ENCODE measurements at regions not wholly inside any gene's neighbourhood (a gene's known extent, or its start where the extent isn't known, plus 50 kb on each side); places are given as distances from the start of the nearest gene placed in this dataset.

- no peak for DNase-seq (ENCODE audit: low read depth)
- no peak overlapping the region for H3K4me3 ChIP-seq (ENCODE audit: low read depth, low read length)
- TF ChIP-seq CTCF (IDR thresholded peaks at IDR 0.05; ENCODE audit: control insufficient read depth, extremely low read depth, insufficient read depth), result no peak
Observed at GRCh38 chr5:5050801-5051200, 89.3 kb upstream of the ADAMTS16 start.

GRCh38 chr5:5055712-5056111 is 84.4 kb upstream of the ADAMTS16 start:
- DNase-seq (ENCODE audit: low read depth), result no peak
- no peak overlapping the region for H3K4me3 ChIP-seq (ENCODE audit: low read depth, low read length)
- TF ChIP-seq CTCF (IDR thresholded peaks at IDR 0.05; ENCODE audit: control insufficient read depth, extremely low read depth, insufficient read depth), result no peak

- no peak for DNase-seq (ENCODE audit: low read depth)
- no peak overlapping the region for H3K4me3 ChIP-seq (ENCODE audit: low read depth, low read length)
- no peak for TF ChIP-seq CTCF (IDR thresholded peaks at IDR 0.05; ENCODE audit: control insufficient read depth, extremely low read depth, insufficient read depth)
Observed at GRCh38 chr5:5061836-5062235, 78.3 kb upstream of the ADAMTS16 start.

- no peak for TF ChIP-seq CTCF (IDR thresholded peaks at IDR 0.05; ENCODE audit: control insufficient read depth, extremely low read depth, insufficient read depth)
- DNase-seq (ENCODE audit: low read depth), result no peak
- H3K4me3 ChIP-seq (ENCODE audit: low read depth, low read length), result no peak overlapping the region
Observed at GRCh38 chr5:5062525-5063302, 77.4 kb upstream of the ADAMTS16 start.

- no peak for TF ChIP-seq CTCF (IDR thresholded peaks at IDR 0.05; ENCODE audit: control insufficient read depth, extremely low read depth, insufficient read depth)
- no peak for DNase-seq (ENCODE audit: low read depth)
- no peak overlapping the region for H3K4me3 ChIP-seq (ENCODE audit: low read depth, low read length)
Observed at GRCh38 chr5:5063533-5063953, 76.6 kb upstream of the ADAMTS16 start.

GRCh38 chr5:5065472-5065871 is 74.7 kb upstream of the ADAMTS16 start:
- no peak for TF ChIP-seq CTCF (IDR thresholded peaks at IDR 0.05; ENCODE audit: control insufficient read depth, extremely low read depth, insufficient read depth)
- no peak overlapping the region for H3K4me3 ChIP-seq (ENCODE audit: low read depth, low read length)
- no peak for DNase-seq (ENCODE audit: low read depth)

All from LNCaP clone FGC (cell line).